Osteocyte (in vitro differentiated cells): ENCODE measurements at regions not wholly inside any gene's neighbourhood (a gene's known extent, or its start where the extent isn't known, plus 50 kb on each side); places are given as distances from the start of the nearest gene placed in this dataset.

Experiments used
- DNase-seq: peaks from one replicate; pipeline ENCODE4 v3.0.0; 2021; ENCODE audit warnings: mixed read lengths; ENCODE audit not compliant: unreplicated experiment; ENCODE audit errors: extremely low spot score
- H3K27ac Mint-ChIP-seq: one replicate; pipeline ENCODE4 v1.8.0; 2021; ENCODE audit warnings: mild to moderate bottlenecking, mixed read lengths; ENCODE audit not compliant: unreplicated experiment
- H3K27me3 Mint-ChIP-seq: one replicate; pipeline ENCODE4 v1.8.0; 2021; ENCODE audit warnings: mixed read lengths; ENCODE audit not compliant: unreplicated experiment
- H3K36me3 Mint-ChIP-seq: one replicate; pipeline ENCODE4 v1.8.0; 2021; ENCODE audit warnings: mixed read lengths; ENCODE audit not compliant: unreplicated experiment
- H3K4me1 Mint-ChIP-seq: one replicate; pipeline ENCODE4 v1.8.0; 2021; ENCODE audit warnings: mixed read lengths; ENCODE audit not compliant: unreplicated experiment
- H3K4me3 Mint-ChIP-seq: one replicate; pipeline ENCODE4 v1.8.0; 2021; ENCODE audit warnings: mild to moderate bottlenecking, moderate library complexity, mixed read lengths; ENCODE audit not compliant: unreplicated experiment
- H3K9me3 Mint-ChIP-seq: one replicate; pipeline ENCODE4 v1.8.0; 2021; ENCODE audit warnings: mixed read lengths; ENCODE audit not compliant: unreplicated experiment
- CTCF ChIP-seq: fragments of 200-600 bp; sonication (generic); IDR thresholded peaks from 2 replicates; pipeline ENCODE4 v1.5.0; 2021; ENCODE audit warnings: antibody characterized with exemption, mild to moderate bottlenecking, moderate library complexity

- no peak overlapping the region for H3K27ac Mint-ChIP-seq
- peaks cover 33% of the 10 kb centered on the region for H3K9me3 Mint-ChIP-seq
- no peaks in the 10 kb centered on the region for H3K27me3 Mint-ChIP-seq
- no peak overlapping the region for H3K4me3 Mint-ChIP-seq
- no peak for DNase-seq
- no peaks in the 10 kb centered on the region for H3K36me3 Mint-ChIP-seq
- no peaks in the 10 kb centered on the region for H3K4me1 Mint-ChIP-seq
- TF ChIP-seq CTCF: no peak
Measured at GRCh38 chrX:82127228-82128123, 925.6 kb downstream of the SH3BGRL start.

GRCh38 chrX:82134378-82134777 is 932.5 kb downstream of the SH3BGRL start:
- peaks cover 43% of the 10 kb centered on the region for H3K9me3 Mint-ChIP-seq

GRCh38 chrX:82141942-82142341 is 940.0 kb downstream of the SH3BGRL start:
- no peak for TF ChIP-seq CTCF
- H3K9me3 Mint-ChIP-seq: peaks cover 46% of the 10 kb centered on the region

More at GRCh38 chrX:82134378-82134777, 932.5 kb downstream of the SH3BGRL start:
- no peak for DNase-seq
- H3K4me1 Mint-ChIP-seq: no peaks in the 10 kb centered on the region
- H3K36me3 Mint-ChIP-seq: no peaks in the 10 kb centered on the region
- no peak for TF ChIP-seq CTCF
- no peak overlapping the region for H3K4me3 Mint-ChIP-seq
- no peaks in the 10 kb centered on the region for H3K27me3 Mint-ChIP-seq
- H3K27ac Mint-ChIP-seq: no peak overlapping the region

GRCh38 chrX:82161195-82161594 is 959.3 kb downstream of the SH3BGRL start:
- Mint-ChIP-seq H3K9me3 (peaks cover 54% of the 10 kb centered on the region), H3K27ac (no peak overlapping the region), H3K27me3 (no peaks in the 10 kb centered on the region), H3K4me3 (no peak overlapping the region), H3K4me1 (no peaks in the 10 kb centered on the region), H3K36me3 (no peaks in the 10 kb centered on the region)
- no peak for TF ChIP-seq CTCF
- no peak for DNase-seq

More at GRCh38 chrX:82141942-82142341, 940.0 kb downstream of the SH3BGRL start:
- H3K27ac Mint-ChIP-seq: no peak overlapping the region
- no peak for DNase-seq
- H3K36me3 Mint-ChIP-seq: no peaks in the 10 kb centered on the region
- no peak overlapping the region for H3K4me3 Mint-ChIP-seq
- H3K27me3 Mint-ChIP-seq: no peaks in the 10 kb centered on the region
- no peaks in the 10 kb centered on the region for H3K4me1 Mint-ChIP-seq

GRCh38 chrX:82163701-82164100 is 961.8 kb downstream of the SH3BGRL start:
- peaks cover 62% of the 10 kb centered on the region for H3K9me3 Mint-ChIP-seq
- no peak for TF ChIP-seq CTCF
- H3K27me3 Mint-ChIP-seq: no peaks in the 10 kb centered on the region
- H3K36me3 Mint-ChIP-seq: no peaks in the 10 kb centered on the region
- H3K27ac Mint-ChIP-seq: no peak overlapping the region
- no peak for DNase-seq
- H3K4me3 Mint-ChIP-seq: no peak overlapping the region
- no peaks in the 10 kb centered on the region for H3K4me1 Mint-ChIP-seq
